Progenitor cell of endocrine pancreas (in vitro differentiated cells): ENCODE measurements at regions not wholly inside any gene's neighbourhood (a gene's known extent, or its start where the extent isn't known, plus 50 kb on each side); places are given as distances from the start of the nearest gene placed in this dataset.

Source experiments
- DNase-seq: peaks from one replicate; pipeline ENCODE4 v3.0.0; 2021; ENCODE audit warnings: low spot score; ENCODE audit not compliant: unreplicated experiment
- H3K27ac Mint-ChIP-seq: 2 replicates; pipeline ENCODE4 v1.8.0; 2021; ENCODE audit warnings: mild to moderate bottlenecking, moderate library complexity, mixed read lengths
- H3K27me3 Mint-ChIP-seq: 2 replicates; pipeline ENCODE4 v1.8.0; 2021; ENCODE audit warnings: mixed read lengths
- H3K36me3 Mint-ChIP-seq: 2 replicates; pipeline ENCODE4 v1.8.0; 2022; ENCODE audit warnings: mixed read lengths; ENCODE audit not compliant: insufficient read depth
- H3K4me1 Mint-ChIP-seq: 2 replicates; pipeline ENCODE4 v1.8.0; 2021; ENCODE audit warnings: low read depth, mixed read lengths
- H3K4me3 Mint-ChIP-seq: 2 replicates; pipeline ENCODE4 v1.8.0; 2021; ENCODE audit warnings: low read depth, mild to moderate bottlenecking, moderate library complexity, mixed read lengths
- H3K9me3 Mint-ChIP-seq: 2 replicates; pipeline ENCODE4 v1.8.0; 2021; ENCODE audit warnings: low read depth, mixed read lengths
- TF ChIP-seq, protein P1 (sequence below): fragments of 200-600 bp; sonication (generic); IDR thresholded peaks from one replicate; pipeline ENCODE4 v1.5.0; 2021; ENCODE audit warnings: antibody characterized with exemption, mild to moderate bottlenecking; ENCODE audit not compliant: unreplicated experiment

DNA sequence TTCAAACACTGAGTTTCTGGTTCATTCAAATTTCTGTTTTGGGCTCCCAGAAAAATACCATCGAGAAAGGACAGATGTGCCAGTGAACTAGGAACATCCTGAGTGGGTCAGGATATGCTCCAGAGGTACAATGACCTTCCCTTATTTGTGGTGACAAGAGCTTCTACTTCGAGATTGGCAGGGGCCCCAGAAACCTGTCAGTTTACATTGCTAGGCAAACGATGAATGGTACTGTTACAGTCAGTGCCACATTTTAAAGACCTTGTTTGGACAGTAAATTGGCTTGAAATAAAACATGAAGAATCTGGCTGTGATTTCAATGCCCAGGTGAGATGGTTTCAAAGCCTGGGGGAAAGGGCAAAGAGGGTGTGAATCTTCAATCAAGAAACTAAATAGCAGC lies 454.5 kb upstream of the ID4 start:
- Mint-ChIP-seq H3K27me3 (no peaks in the 10 kb centered on the region), H3K4me3 (no peak overlapping the region), H3K27ac (no peak overlapping the region), H3K9me3 (peaks cover 10% of the 10 kb centered on the region), H3K36me3 (no peaks in the 10 kb centered on the region), H3K4me1 (no peaks in the 10 kb centered on the region)
- TF ChIP-seq, protein P1, sequence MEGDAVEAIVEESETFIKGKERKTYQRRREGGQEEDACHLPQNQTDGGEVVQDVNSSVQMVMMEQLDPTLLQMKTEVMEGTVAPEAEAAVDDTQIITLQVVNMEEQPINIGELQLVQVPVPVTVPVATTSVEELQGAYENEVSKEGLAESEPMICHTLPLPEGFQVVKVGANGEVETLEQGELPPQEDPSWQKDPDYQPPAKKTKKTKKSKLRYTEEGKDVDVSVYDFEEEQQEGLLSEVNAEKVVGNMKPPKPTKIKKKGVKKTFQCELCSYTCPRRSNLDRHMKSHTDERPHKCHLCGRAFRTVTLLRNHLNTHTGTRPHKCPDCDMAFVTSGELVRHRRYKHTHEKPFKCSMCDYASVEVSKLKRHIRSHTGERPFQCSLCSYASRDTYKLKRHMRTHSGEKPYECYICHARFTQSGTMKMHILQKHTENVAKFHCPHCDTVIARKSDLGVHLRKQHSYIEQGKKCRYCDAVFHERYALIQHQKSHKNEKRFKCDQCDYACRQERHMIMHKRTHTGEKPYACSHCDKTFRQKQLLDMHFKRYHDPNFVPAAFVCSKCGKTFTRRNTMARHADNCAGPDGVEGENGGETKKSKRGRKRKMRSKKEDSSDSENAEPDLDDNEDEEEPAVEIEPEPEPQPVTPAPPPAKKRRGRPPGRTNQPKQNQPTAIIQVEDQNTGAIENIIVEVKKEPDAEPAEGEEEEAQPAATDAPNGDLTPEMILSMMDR: no peak
- DNase-seq: no peak

DNA sequence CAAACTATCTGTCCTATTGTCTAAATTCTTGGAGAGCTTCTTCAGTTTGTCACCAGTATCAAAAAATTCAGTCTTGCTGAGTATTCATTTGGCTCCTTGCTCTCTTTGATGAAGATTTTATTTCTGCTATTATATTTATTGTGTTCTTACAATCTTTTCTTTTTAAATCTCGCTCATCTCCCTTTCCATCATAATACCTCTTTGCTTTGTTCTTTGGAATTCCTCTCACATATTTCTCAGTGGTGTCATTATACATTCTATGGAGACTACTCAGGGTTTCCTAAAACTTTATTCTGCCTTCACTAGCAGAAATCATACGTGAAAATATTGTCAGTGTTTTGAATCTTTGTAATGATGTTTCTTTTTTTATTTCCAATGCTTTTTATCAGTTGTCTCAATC lies 445.2 kb upstream of the ID4 start:
- H3K27ac Mint-ChIP-seq: no peak overlapping the region
- H3K4me3 Mint-ChIP-seq: no peak overlapping the region
- H3K36me3 Mint-ChIP-seq: no peaks in the 10 kb centered on the region
- no peaks in the 10 kb centered on the region for H3K4me1 Mint-ChIP-seq
- TF ChIP-seq, protein P1: no peak
- no peak for DNase-seq
- no peaks in the 10 kb centered on the region for H3K27me3 Mint-ChIP-seq
- no peaks in the 10 kb centered on the region for H3K9me3 Mint-ChIP-seq

DNA sequence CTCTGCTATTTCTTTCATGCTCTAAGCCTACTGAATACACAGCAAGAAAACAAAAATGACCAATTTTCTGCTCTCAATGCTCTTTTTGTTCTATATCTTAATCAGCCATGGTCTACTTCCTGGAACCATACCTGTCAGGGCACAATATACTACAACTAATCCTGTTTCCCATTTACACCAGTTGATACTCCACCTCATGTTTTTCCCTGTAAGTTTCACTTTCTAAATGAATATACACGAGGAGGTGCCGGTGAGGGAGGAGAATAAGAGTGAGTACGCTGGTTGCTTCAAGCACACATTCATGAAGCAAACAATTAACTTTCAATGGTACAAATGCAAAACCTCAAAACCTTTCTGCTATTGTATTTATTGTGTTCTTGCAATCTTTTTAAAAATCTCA lies 443.1 kb upstream of the ID4 start:
- Mint-ChIP-seq H3K4me1 (no peaks in the 10 kb centered on the region), H3K4me3 (no peak overlapping the region), H3K36me3 (no peaks in the 10 kb centered on the region), H3K9me3 (no peaks in the 10 kb centered on the region), H3K27me3 (no peaks in the 10 kb centered on the region), H3K27ac (no peak overlapping the region)
- TF ChIP-seq, protein P1: no peak
- DNase-seq: no peak

DNA sequence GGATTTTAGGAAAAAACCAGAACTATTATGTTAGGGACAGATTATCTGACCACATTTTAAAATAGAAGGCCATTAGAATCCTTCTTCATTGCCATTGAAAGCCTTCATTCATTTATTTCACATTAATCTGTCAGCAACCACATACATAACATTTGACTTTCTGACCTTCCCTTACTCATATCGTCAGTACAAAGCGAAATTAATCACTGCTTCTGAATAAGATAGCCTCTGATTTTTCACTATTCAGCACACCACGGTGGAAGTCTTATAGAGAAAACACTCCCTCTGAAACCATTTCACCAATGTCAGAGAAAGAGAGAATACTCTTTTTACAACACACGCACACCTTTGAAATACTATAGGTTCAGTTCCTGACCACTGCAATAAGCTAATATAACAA lies 442.5 kb upstream of the ID4 start:
- no peak for DNase-seq
- TF ChIP-seq, protein P1: no peak
- H3K36me3 Mint-ChIP-seq: no peaks in the 10 kb centered on the region
- no peaks in the 10 kb centered on the region for H3K4me1 Mint-ChIP-seq
- H3K9me3 Mint-ChIP-seq: no peaks in the 10 kb centered on the region
- no peaks in the 10 kb centered on the region for H3K27me3 Mint-ChIP-seq
- no peak overlapping the region for H3K4me3 Mint-ChIP-seq
- no peak overlapping the region for H3K27ac Mint-ChIP-seq

DNA sequence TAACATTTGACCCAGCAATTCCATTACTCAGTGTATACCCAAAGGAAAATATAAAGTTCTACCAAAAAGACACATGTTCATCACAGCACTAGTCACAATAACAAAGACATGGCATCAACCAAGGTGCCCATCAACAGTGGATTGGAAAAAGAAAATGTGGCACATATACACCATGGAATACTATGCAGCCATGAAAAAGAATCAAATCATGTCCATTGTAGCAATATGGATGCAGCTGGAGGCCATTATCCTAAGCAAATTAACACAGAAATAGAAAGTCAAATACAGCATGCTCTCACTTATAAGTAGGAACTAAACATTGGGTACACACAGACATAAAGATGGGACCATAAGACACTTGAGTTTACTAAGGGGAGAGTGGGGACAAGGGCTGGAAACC lies 441.9 kb upstream of the ID4 start:
- H3K4me3 Mint-ChIP-seq: no peak overlapping the region
- H3K36me3 Mint-ChIP-seq: no peaks in the 10 kb centered on the region
- no peaks in the 10 kb centered on the region for H3K4me1 Mint-ChIP-seq
- H3K27ac Mint-ChIP-seq: no peak overlapping the region
- TF ChIP-seq, protein P1: no peak
- no peaks in the 10 kb centered on the region for H3K9me3 Mint-ChIP-seq
- H3K27me3 Mint-ChIP-seq: no peaks in the 10 kb centered on the region
- no peak for DNase-seq
